NCI-H146 treated with DMSO at 0.1 percent for 48 hours (cell line): ENCODE measurements at regions not wholly inside any gene's neighbourhood (a gene's known extent, or its start where the extent isn't known, plus 50 kb on each side); places are given as distances from the start of the nearest gene placed in this dataset.

Experiments
- DNase-seq: peaks from one replicate; lab custom pipeline; 2025; ENCODE audit not compliant: unreplicated experiment; lab: John Stamatoyannopoulos, UW

- DNase-seq, result no peak
These were observed 51.0 kb upstream of the L3MBTL3 start for GRCh38 chr6:129967427-129967826.

GRCh38 chr6:129966125-129966524 lies 52.3 kb upstream of the L3MBTL3 start:
- no peak for DNase-seq

- no peak for DNase-seq
These were observed 53.3 kb upstream of the L3MBTL3 start for GRCh38 chr6:129965096-129965495.

- no peak for DNase-seq
These were observed 58.9 kb upstream of the L3MBTL3 start for GRCh38 chr6:129959358-129959930.

- DNase-seq, result no peak
These were observed 60.2 kb upstream of the L3MBTL3 start for GRCh38 chr6:129957941-129958898.

GRCh38 chr6:129955584-129955983 lies 62.8 kb upstream of the L3MBTL3 start:
- no peak for DNase-seq

GRCh38 chr6:129954749-129955431 lies 63.5 kb upstream of the L3MBTL3 start:
- no peak for DNase-seq

GRCh38 chr6:129947797-129948196 lies 70.6 kb upstream of the L3MBTL3 start:
- DNase-seq, result no peak

- no peak for DNase-seq
These were observed 71.8 kb upstream of the L3MBTL3 start for GRCh38 chr6:129946439-129947140.

GRCh38 chr6:129943637-129944271 lies 74.6 kb upstream of the L3MBTL3 start:
- DNase-seq, result no peak

GRCh38 chr6:129940454-129941195 lies 77.8 kb upstream of the L3MBTL3 start:
- DNase-seq, result no peak

GRCh38 chr6:129938249-129939020 lies 77.3 kb upstream of the TMEM244 start:
- DNase-seq, result no peak

- DNase-seq, result peak; percentile 64
These were observed 75.4 kb upstream of the TMEM244 start for GRCh38 chr6:129936329-129937165.

- DNase-seq, result no peak
These were observed 71.2 kb upstream of the TMEM244 start for GRCh38 chr6:129932321-129932720.

- DNase-seq, result no peak
These were observed 68.3 kb upstream of the TMEM244 start for GRCh38 chr6:129929433-129929832.

GRCh38 chr6:129923530-129924250 lies 62.6 kb upstream of the TMEM244 start:
- DNase-seq, result no peak

GRCh38 chr6:129921169-129921817 lies 60.2 kb upstream of the TMEM244 start:
- no peak for DNase-seq
